ENCODE measurements at regions not wholly inside any gene's neighbourhood (a gene's known extent, or its start where the extent isn't known, plus 50 kb on each side); places are given as distances from the start of the nearest gene placed in this dataset.

DNA sequence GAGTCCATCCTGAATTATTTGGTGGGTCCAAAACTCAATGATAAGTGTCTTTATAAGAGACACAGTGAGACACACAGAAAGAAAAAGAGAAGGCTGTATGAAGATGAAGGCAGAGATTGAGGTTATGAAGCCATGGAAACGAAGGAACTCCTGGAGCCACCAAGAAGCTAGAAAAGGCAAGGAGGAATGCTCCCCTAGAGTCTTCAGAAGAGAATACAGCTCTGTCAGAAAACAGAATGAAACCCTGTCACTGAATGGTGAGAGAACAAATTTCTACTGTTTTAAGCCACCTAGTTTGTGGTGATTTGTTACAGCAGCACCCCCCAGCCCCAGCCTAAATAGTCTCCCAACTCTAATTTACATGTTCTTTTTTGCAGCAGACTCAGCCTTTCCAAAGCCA is 635.1 kb downstream of the EPHA7 start:
- Histone ChIP-seq H3K4me3 (replicated peaks in 1 of 3; ENCODE audit: low read depth in 2 of 3, low read length in 3 of 3) (no peak overlapping the region), H3K4me2 (replicated peaks; ENCODE audit: extremely low read depth, low read length, poor library complexity, severe bottlenecking) (no peak overlapping the region), H2AFZ (ENCODE audit: insufficient read depth, low read depth, low read length, poor library complexity, severe bottlenecking) (no peak overlapping the region), H3K9me3 (replicated peaks in 1 of 2; ENCODE audit: control insufficient read depth in 1 of 2, insufficient read depth in 1 of 2, low read length in 2 of 2) (no peaks in the 10 kb centered on the region), H3K4me1 (ENCODE audit: control insufficient read depth in 1 of 2, insufficient read depth in 2 of 2, low read length in 2 of 2) (no peaks in the 10 kb centered on the region), H3K79me2 (ENCODE audit: insufficient read depth, low read length) (no peaks in the 10 kb centered on the region), H4K20me1 (ENCODE audit: insufficient read depth, low read length) (no peaks in the 10 kb centered on the region), H3K27me3 (ENCODE audit: control insufficient read depth in 2 of 2, insufficient read depth in 2 of 2, low read length in 2 of 2) (no peaks in the 10 kb centered on the region), H3K9ac (ENCODE audit: insufficient read depth, low read length, poor library complexity, severe bottlenecking) (no peak overlapping the region), H3K27ac (ENCODE audit: low read depth in 1 of 2, low read length in 2 of 2) (no peak overlapping the region), H3K36me3 (replicated peaks in 1 of 2; ENCODE audit: control insufficient read depth in 1 of 2, insufficient read depth in 2 of 2, low read length in 2 of 2) (no peaks in the 10 kb centered on the region)
- peaks cover 0 to 4% (median 2%) of the 10 kb centered on the region in 7 donors for H3K9me3 Mint-ChIP-seq
- no peaks in the 10 kb centered on the region for H3K4me1 Mint-ChIP-seq
- peaks cover 0 to 2% (median 0%) of the 10 kb centered on the region in 3 donors for H3K27me3 Mint-ChIP-seq (ENCODE audit: low read depth in 3 of 3)
- no peak for DNase-seq
- WGBS (ENCODE audit: insufficient coverage), result 82% methylated on average over 1 of the region's 1 CpG
- intact Hi-C loops (cut with micrococcal nuclease), result no loop called here
- H3K4me3 Mint-ChIP-seq, result no peak overlapping the region
- no peaks in the 10 kb centered on the region for H3K36me3 Mint-ChIP-seq
- no peak overlapping the region for H3K27ac Mint-ChIP-seq
- no peak for TF ChIP-seq CTCF (IDR thresholded peaks at IDR 0.05)

GRCh38 chr6:92779746-92780145 is 639.6 kb downstream of the EPHA7 start:
- no peaks in the 10 kb centered on the region for H3K36me3 ChIP-seq (replicated peaks in 1 of 2; ENCODE audit: control insufficient read depth in 1 of 2, insufficient read depth in 2 of 2, low read length in 2 of 2)
- no peak overlapping the region for H3K27ac ChIP-seq (ENCODE audit: low read depth in 1 of 2, low read length in 2 of 2)
- Mint-ChIP-seq H3K27me3 (ENCODE audit: low read depth in 3 of 3) (no peaks in the 10 kb centered on the region), H3K9me3 (peaks cover 0 to 2% (median 0%) of the 10 kb centered on the region in 7 donors), H3K4me3 (no peak overlapping the region), H3K27ac (no peak overlapping the region), H3K36me3 (no peaks in the 10 kb centered on the region), H3K4me1 (no peaks in the 10 kb centered on the region)
- no peak overlapping the region for H3K9ac ChIP-seq (ENCODE audit: insufficient read depth, low read length, poor library complexity, severe bottlenecking)
- H2AFZ ChIP-seq (ENCODE audit: insufficient read depth, low read depth, low read length, poor library complexity, severe bottlenecking), result no peak overlapping the region
- intact Hi-C loops (cut with micrococcal nuclease), result no loop called here
- H3K4me1 ChIP-seq (ENCODE audit: control insufficient read depth in 1 of 2, insufficient read depth in 2 of 2, low read length in 2 of 2), result no peaks in the 10 kb centered on the region
- no peaks in the 10 kb centered on the region for H3K79me2 ChIP-seq (ENCODE audit: insufficient read depth, low read length)
- H3K4me2 ChIP-seq (replicated peaks; ENCODE audit: extremely low read depth, low read length, poor library complexity, severe bottlenecking), result no peak overlapping the region
- no peak for TF ChIP-seq CTCF (IDR thresholded peaks at IDR 0.05)
- no peaks in the 10 kb centered on the region for H3K9me3 ChIP-seq (replicated peaks in 1 of 2; ENCODE audit: control insufficient read depth in 1 of 2, insufficient read depth in 1 of 2, low read length in 2 of 2)
- DNase-seq, result no peak
- no peaks in the 10 kb centered on the region for H3K27me3 ChIP-seq (ENCODE audit: control insufficient read depth in 2 of 2, insufficient read depth in 2 of 2, low read length in 2 of 2)
- WGBS (ENCODE audit: insufficient coverage), result no CpG with 5 or more reads among the region's 1 CpG
- H4K20me1 ChIP-seq (ENCODE audit: insufficient read depth, low read length), result no peaks in the 10 kb centered on the region
- H3K4me3 ChIP-seq (replicated peaks in 1 of 3; ENCODE audit: low read depth in 2 of 3, low read length in 3 of 3), result no peak overlapping the region
